Stimulated activated naive CD8-positive, alpha-beta T cell treated with anti-CD3 and anti-CD28 coated beads, Interleukin-15, Interleukin-2, amounts not matched to agents 100 ng/mL and 50 ng/mL, for 24 hours (primary cell): ENCODE measurements at regions not wholly inside any gene's neighbourhood (a gene's known extent, or its start where the extent isn't known, plus 50 kb on each side); places are given as distances from the start of the nearest gene placed in this dataset.

Experiments
- H3K27ac Mint-ChIP-seq: one replicate; pipeline ENCODE4 v1.8.0; 2021; ENCODE audit warnings: mild to moderate bottlenecking, mixed read lengths
- H3K27me3 Mint-ChIP-seq: one replicate; pipeline ENCODE4 v1.8.0; 2021; ENCODE audit warnings: mixed read lengths
- H3K36me3 Mint-ChIP-seq: one replicate; pipeline ENCODE4 v1.8.0; 2021; ENCODE audit warnings: low read depth, mixed read lengths
- H3K4me1 Mint-ChIP-seq: one replicate; pipeline ENCODE4 v1.8.0; 2021; ENCODE audit warnings: low read depth, mixed read lengths
- H3K4me3 Mint-ChIP-seq: one replicate; pipeline ENCODE4 v1.8.0; 2021; ENCODE audit warnings: mild to moderate bottlenecking, mixed read lengths
- H3K9me3 Mint-ChIP-seq: one replicate; pipeline ENCODE4 v1.8.0; 2021; ENCODE audit warnings: mixed read lengths

DNA sequence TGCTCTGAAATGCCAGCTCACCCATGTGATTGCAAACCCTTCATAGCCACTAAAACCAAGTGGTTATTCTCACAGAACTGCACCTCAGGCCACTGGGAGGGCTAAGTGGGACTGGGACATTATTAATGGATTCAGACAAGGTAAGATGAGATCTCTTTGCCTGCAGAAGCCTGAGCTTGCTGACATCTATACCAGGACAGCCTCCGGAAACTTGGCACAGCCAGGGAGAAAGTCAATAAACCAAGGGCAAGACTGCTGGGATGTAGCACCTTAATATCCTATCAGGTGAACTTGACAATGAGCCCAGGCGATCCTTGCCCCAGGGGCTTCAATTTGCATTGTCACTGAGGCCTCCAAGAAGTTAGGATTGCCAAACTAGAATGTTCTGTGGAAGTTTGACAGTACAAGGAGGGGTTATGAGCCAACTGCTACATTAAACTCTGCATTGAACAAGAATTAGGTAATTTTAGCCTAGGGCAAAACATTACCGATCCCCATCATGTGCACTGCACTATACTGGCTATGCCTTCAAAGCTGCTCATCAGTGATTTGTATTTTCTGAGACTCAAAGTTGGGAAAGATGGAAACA lies 60.1 kb upstream of the RALGAPA2 start:
- H3K9me3 Mint-ChIP-seq = no peaks in the 10 kb centered on the region
- H3K36me3 Mint-ChIP-seq = no peaks in the 10 kb centered on the region
- H3K27ac Mint-ChIP-seq = no peak overlapping the region
- no peak overlapping the region for H3K4me3 Mint-ChIP-seq
- H3K27me3 Mint-ChIP-seq = peaks cover 26% of the 10 kb centered on the region
- peaks cover 7% of the 10 kb centered on the region for H3K4me1 Mint-ChIP-seq

DNA sequence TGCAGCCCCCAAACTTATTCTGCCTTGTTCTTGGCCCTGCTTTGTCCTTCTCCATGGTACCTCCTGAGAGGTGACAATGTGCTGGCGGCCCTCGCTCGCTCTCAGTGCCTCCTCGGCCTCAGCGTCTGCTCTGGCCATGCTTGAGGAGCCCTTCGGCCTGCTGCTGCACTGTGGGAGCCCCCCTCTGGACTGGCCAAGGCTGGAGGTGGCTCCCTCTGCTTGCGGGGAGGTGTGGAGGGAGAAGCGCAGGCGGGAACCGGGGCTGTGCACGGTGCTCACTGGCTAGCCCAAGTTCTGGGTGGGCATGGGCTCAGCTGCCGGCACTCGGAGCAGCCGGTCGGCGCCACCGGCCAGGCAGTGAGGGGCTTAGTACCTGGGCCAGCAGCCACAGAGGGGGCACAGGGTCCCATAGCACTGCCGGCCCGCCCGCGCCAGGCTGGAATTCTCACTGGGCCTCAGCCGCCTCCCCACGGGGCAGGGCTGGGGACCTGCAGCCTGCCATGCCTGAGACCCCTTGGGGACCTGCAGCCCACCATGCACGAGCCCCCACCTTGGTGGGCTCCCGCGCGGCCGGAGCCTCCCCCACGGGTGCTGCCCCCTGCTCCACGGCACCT lies 55.9 kb upstream of the RALGAPA2 start:
- H3K27me3 Mint-ChIP-seq = peaks cover 26% of the 10 kb centered on the region
- peaks cover 7% of the 10 kb centered on the region for H3K4me1 Mint-ChIP-seq
- no peak overlapping the region for H3K27ac Mint-ChIP-seq
- no peak overlapping the region for H3K4me3 Mint-ChIP-seq
- no peaks in the 10 kb centered on the region for H3K9me3 Mint-ChIP-seq
- H3K36me3 Mint-ChIP-seq = no peaks in the 10 kb centered on the region

- Mint-ChIP-seq H3K4me1 (peaks cover 7% of the 10 kb centered on the region), H3K27me3 (peaks cover 27% of the 10 kb centered on the region), H3K27ac (no peak overlapping the region), H3K9me3 (no peaks in the 10 kb centered on the region), H3K4me3 (no peak overlapping the region), H3K36me3 (no peaks in the 10 kb centered on the region)
Observed at GRCh38 chr20:20765696-20766365, 53.4 kb upstream of the RALGAPA2 start.

- peaks cover 14% of the 10 kb centered on the region for H3K27me3 Mint-ChIP-seq
- no peaks in the 10 kb centered on the region for H3K36me3 Mint-ChIP-seq
- no peaks in the 10 kb centered on the region for H3K9me3 Mint-ChIP-seq
- H3K4me3 Mint-ChIP-seq = no peak overlapping the region
- no peak overlapping the region for H3K27ac Mint-ChIP-seq
- H3K4me1 Mint-ChIP-seq = no peaks in the 10 kb centered on the region
Observed at GRCh38 chr20:20763650-20764049, 51.2 kb upstream of the RALGAPA2 start.
